ENCODE measurements at regions not wholly inside any gene's neighbourhood (a gene's known extent, or its start where the extent isn't known, plus 50 kb on each side); places are given as distances from the start of the nearest gene placed in this dataset.
"Not testable (repeated sequence)": the region's sequence is repeated elsewhere in the genome, so short reads cannot be mapped to it uniquely, and the experiment has no call there.

DNA sequence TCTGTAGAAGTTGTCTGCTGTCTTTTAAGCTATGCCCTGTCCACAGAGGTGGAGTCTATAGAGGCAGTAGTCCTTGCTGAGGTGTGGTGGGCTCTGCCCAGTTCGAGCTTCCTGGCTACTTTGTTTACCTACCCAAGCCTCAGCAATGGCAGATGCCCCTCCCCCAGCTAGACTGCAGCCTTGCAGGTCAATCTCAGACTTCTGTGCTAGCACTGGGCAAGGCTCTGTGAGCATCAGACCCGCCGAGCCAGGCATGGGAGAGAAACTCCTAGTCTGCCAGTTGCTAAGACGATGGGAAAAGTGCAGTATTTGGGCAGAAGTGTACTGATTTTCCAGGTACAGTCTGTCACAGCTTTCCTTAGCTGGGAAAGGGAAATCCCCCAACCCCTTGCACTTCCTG is 694.1 kb upstream of the CDH6 start:
- no peaks in the 10 kb centered on the region for H3K36me3 ChIP-seq
- TF ChIP-seq, protein P1, sequence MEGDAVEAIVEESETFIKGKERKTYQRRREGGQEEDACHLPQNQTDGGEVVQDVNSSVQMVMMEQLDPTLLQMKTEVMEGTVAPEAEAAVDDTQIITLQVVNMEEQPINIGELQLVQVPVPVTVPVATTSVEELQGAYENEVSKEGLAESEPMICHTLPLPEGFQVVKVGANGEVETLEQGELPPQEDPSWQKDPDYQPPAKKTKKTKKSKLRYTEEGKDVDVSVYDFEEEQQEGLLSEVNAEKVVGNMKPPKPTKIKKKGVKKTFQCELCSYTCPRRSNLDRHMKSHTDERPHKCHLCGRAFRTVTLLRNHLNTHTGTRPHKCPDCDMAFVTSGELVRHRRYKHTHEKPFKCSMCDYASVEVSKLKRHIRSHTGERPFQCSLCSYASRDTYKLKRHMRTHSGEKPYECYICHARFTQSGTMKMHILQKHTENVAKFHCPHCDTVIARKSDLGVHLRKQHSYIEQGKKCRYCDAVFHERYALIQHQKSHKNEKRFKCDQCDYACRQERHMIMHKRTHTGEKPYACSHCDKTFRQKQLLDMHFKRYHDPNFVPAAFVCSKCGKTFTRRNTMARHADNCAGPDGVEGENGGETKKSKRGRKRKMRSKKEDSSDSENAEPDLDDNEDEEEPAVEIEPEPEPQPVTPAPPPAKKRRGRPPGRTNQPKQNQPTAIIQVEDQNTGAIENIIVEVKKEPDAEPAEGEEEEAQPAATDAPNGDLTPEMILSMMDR (IDR thresholded peaks at IDR 0.05; ENCODE audit: low read depth, low read length) = no peak

DNA sequence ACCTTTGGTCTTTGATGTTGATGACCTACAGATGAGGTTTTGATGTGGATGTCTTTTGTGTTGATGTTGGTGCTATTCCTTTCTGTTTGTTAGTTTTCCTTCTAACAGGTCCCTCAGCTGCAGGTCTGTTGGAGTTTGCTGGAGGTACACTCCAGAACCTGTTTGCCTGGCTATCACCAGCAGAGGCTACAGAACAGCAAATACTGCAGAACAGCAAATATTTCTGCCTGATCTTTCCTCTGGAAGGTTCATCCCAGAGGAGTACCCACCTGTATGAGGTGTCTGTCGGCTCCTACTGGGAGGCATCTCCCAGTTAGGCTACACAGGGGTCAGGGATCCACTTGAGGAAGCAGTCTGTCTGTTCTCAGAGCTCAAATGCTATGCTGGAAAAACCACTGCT is 694.5 kb upstream of the CDH6 start:
- no peaks in the 10 kb centered on the region for H3K36me3 ChIP-seq
- no peaks in the 10 kb centered on the region for H3K27me3 ChIP-seq
- H3K27ac ChIP-seq = no peak overlapping the region
- no peak overlapping the region for H3K4me3 ChIP-seq
- no peak for DNase-seq (ENCODE audit: low read depth in 1 of 2, low spot score in 1 of 2)
- TF ChIP-seq, protein P1 (IDR thresholded peaks at IDR 0.05; ENCODE audit: low read depth, low read length) = no peak
- H3K4me1 ChIP-seq (ENCODE audit: low read depth) = peaks cover 7% of the 10 kb centered on the region
- no peaks in the 10 kb centered on the region for H3K9me3 ChIP-seq (ENCODE audit: low read depth)

More for the DNA sequence above, 694.1 kb upstream of the CDH6 start:
- H3K27ac ChIP-seq = no peak overlapping the region
- H3K27me3 ChIP-seq = no peaks in the 10 kb centered on the region
- H3K4me1 ChIP-seq (ENCODE audit: low read depth) = peaks cover 7% of the 10 kb centered on the region
- no peaks in the 10 kb centered on the region for H3K9me3 ChIP-seq (ENCODE audit: low read depth)
- DNase-seq (ENCODE audit: low read depth in 1 of 2, low spot score in 1 of 2) = no peak
- H3K4me3 ChIP-seq = no peak overlapping the region

DNA sequence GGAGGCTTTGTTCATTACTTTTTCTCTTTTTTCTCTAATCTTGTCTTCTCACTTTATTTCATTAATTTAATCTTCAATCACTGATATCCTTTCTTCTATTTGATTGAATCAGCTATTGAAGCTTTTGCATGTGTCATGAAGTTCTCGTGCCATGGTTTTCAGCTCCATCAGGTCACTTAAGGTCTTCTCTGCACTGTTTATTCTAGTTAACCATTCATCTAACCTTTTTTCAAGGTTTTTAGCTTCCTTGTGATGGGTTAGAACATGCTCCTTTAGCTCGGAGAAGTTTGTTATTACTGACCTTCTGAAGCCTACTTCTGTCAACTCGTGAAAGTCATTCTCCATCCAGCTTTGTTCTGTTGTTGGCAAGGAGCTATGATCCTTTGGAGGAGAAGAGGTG is 695.0 kb upstream of the CDH6 start:
- not testable (repeated sequence) for H3K27me3 ChIP-seq; DNase-seq (ENCODE audit: low read depth in 1 of 2, low spot score in 1 of 2); H3K4me3 ChIP-seq; H3K27ac ChIP-seq; H3K36me3 ChIP-seq; H3K9me3 ChIP-seq (ENCODE audit: low read depth); H3K4me1 ChIP-seq (ENCODE audit: low read depth)

DNA sequence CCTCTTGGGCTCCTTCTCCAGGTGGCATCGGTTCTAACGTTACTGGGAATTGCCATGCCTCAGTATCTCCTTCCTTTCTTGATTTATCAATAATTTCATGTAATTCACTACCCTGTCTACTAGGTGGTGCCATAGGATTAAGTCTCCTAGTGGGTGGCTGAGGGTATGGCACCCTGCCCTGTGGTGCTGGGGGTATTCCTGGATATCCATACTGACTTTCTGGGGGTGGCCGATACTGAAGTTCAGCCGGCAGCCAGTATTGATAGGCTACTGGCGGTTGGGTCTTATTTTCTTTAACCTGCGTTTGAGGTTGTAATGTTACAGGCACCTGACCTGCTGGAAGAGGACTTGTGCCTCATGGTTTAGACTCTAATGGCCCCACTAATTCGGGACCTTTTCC is 699.4 kb upstream of the CDH6 start:
- H3K27ac ChIP-seq; H3K27me3 ChIP-seq; H3K4me3 ChIP-seq; H3K4me1 ChIP-seq (ENCODE audit: low read depth); H3K36me3 ChIP-seq; H3K9me3 ChIP-seq (ENCODE audit: low read depth); DNase-seq (ENCODE audit: low read depth in 1 of 2, low spot score in 1 of 2): not testable (repeated sequence)

DNA sequence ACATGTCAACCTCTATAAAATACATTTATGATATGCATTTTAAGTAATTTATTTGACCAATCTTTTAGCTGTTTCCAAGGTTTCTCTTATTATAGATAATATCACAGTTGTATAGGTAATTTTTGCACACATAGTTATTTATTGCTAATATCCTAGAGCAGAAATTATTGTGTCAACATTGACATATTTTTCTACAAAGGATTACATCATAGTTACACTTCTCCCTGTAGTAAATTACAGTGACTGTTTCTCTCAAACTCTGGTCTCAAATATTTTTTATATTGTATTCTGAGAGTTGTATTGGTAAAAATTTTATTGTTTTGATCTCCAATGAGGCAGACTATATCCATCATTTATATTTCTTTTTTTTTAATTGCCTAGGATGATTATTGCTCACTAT is 714.4 kb upstream of the CDH6 start:
- no peaks in the 10 kb centered on the region for H3K27me3 ChIP-seq
- no peaks in the 10 kb centered on the region for H3K9me3 ChIP-seq (ENCODE audit: low read depth)
- no peak for DNase-seq (ENCODE audit: low read depth in 1 of 2, low spot score in 1 of 2)
- H3K36me3 ChIP-seq = no peaks in the 10 kb centered on the region
- no peak overlapping the region for H3K4me3 ChIP-seq
- no peak overlapping the region for H3K27ac ChIP-seq
- H3K4me1 ChIP-seq (ENCODE audit: low read depth) = no peaks in the 10 kb centered on the region
- TF ChIP-seq, protein P1 (IDR thresholded peaks at IDR 0.05; ENCODE audit: low read depth, low read length) = no peak

DNA sequence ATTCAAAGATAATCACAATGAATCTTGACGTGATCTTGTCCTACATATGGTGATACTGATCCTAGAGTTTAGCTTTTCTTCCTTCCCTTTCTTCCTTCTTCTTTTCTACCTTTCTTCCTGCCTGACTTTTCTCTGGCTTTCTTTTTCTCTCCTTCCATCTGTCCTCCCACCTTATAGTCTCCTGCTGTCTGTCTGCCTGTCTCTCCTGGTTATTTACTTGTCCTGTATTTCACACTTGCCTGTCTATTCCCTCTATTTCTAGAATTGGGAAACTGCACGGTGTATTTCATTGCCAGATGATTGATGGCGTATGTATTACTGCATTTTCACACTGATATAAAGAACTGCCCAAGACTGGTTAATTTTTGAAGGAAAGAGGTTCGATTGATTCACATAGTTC is 718.1 kb upstream of the CDH6 start:
- no peak for DNase-seq (ENCODE audit: low read depth in 1 of 2, low spot score in 1 of 2)
- no peaks in the 10 kb centered on the region for H3K9me3 ChIP-seq (ENCODE audit: low read depth)
- H3K27me3 ChIP-seq = no peaks in the 10 kb centered on the region
- TF ChIP-seq, protein P1 (IDR thresholded peaks at IDR 0.05; ENCODE audit: low read depth, low read length) = no peak
- no peak overlapping the region for H3K27ac ChIP-seq
- H3K4me1 ChIP-seq (ENCODE audit: low read depth) = no peaks in the 10 kb centered on the region
- H3K4me3 ChIP-seq = no peak overlapping the region
- no peaks in the 10 kb centered on the region for H3K36me3 ChIP-seq

DNA sequence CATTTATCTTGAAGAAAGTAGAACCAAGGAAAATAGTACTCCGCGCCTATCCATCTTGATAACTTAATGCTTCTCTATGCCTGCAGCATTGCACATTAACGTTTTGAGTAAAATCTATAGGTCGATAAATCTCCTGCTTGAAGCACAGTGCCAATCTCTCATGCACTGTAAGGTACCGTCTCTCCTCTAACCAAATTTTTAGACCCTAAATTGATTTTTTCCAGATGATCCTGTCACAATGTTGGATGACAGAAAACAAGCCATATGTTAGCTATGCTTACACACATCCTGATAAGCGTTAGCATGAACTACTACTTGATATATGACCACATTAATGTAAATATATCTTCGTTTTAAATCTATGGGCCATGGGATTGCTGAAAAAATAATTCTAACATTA is 723.8 kb upstream of the CDH6 start:
- DNase-seq (ENCODE audit: low read depth in 1 of 2, low spot score in 1 of 2) = no peak
- H3K27ac ChIP-seq = no peak overlapping the region

More for the DNA sequence above, 723.8 kb upstream of the CDH6 start:
- no peaks in the 10 kb centered on the region for H3K4me1 ChIP-seq (ENCODE audit: low read depth)
- H3K4me3 ChIP-seq = no peak overlapping the region
- TF ChIP-seq, protein P1 (IDR thresholded peaks at IDR 0.05; ENCODE audit: low read depth, low read length) = no peak
- no peaks in the 10 kb centered on the region for H3K9me3 ChIP-seq (ENCODE audit: low read depth)
- H3K36me3 ChIP-seq = no peaks in the 10 kb centered on the region
- H3K27me3 ChIP-seq = no peaks in the 10 kb centered on the region

All from cardiac muscle cell (in vitro differentiated cells and primary cell).